ENCODE measurements at regions not wholly inside any gene's neighbourhood (a gene's known extent, or its start where the extent isn't known, plus 50 kb on each side); places are given as distances from the start of the nearest gene placed in this dataset.
"Not testable (repeated sequence)": the region's sequence is repeated elsewhere in the genome, so short reads cannot be mapped to it uniquely, and the experiment has no call there.

- WGBS (ENCODE audit: insufficient coverage, low coverage, missing lambda C conversion rate): 4% methylated on average over 11 of the region's 23 CpGs
- intact Hi-C loops (cut with micrococcal nuclease); H4K20me1 ChIP-seq (replicated peaks; ENCODE audit: control insufficient read depth, insufficient read depth, low read length); H3K4me2 ChIP-seq (ENCODE audit: insufficient read depth, low read length); BruUV-seq (replicated peaks); DNase-seq (ENCODE audit: extremely low read depth in 1 of 4, low spot score in 3 of 4); POLR2A ChIA-PET; in situ Hi-C loops (cut with MboI); H3K9me3 ChIP-seq (replicated peaks; ENCODE audit: control insufficient read depth, insufficient read depth, low read depth, low read length); FAIRE-seq; H3K4me1 ChIP-seq (replicated peaks in 1 of 2; ENCODE audit: control insufficient read depth in 2 of 2, insufficient read depth in 2 of 2, low read length in 2 of 2); H3K9me1 ChIP-seq (ENCODE audit: control insufficient read depth, insufficient read depth, low read length); H3K79me2 ChIP-seq (ENCODE audit: control insufficient read depth, insufficient read depth, low read length); H3K4me3 ChIP-seq; ATAC-seq; H3K9ac ChIP-seq (ENCODE audit: insufficient read depth in 1 of 2, low read depth in 2 of 2, low read length in 2 of 2); H3K27me3 ChIP-seq (ENCODE audit: control insufficient read depth in 2 of 2, insufficient read depth in 2 of 2, low read length in 2 of 2); H3K36me3 ChIP-seq (ENCODE audit: control insufficient read depth, insufficient read depth, low read length); CTCF ChIA-PET (ENCODE audit: low intra/inter-chr PET ratio): not testable (repeated sequence)
- Histone ChIP-seq H3K27ac (ENCODE audit: extremely low read depth, low read depth, low read length) (peak overlapping the region; percentile 40; the same call in 1 of the 3 replicates), H2AFZ (ENCODE audit: low read depth, low read length) (peak overlapping the region; percentile 48; the same call in 1 of the 2 replicates)
- 0 out of 2 replicates have a peak, but pooled peaks have one; percentile 31 for TF ChIP-seq ZBTB17 (CRISPR knock-in tag; IDR thresholded peaks at IDR 0.05)
- 0 out of 2 replicates have a peak, but pooled peaks have one; percentile 34 for TF ChIP-seq TAF7 (tag; IDR thresholded peaks at IDR 0.05)
These were observed 99.5 kb upstream of the EOMES start for GRCh38 chr3:27821609-27822008.

GRCh38 chr3:27824312-27825200, 102.4 kb upstream of the EOMES start:
- FAIRE-seq (peak; percentile 44), DNase-seq (ENCODE audit: extremely low read depth in 1 of 4, low spot score in 3 of 4) (no peak), ATAC-seq (no peak)
- H3K36me3 ChIP-seq (ENCODE audit: control insufficient read depth, insufficient read depth, low read length): no peaks in the 10 kb centered on the region
- CTCF ChIA-PET (ENCODE audit: low intra/inter-chr PET ratio): no interaction called here
- H3K4me1 ChIP-seq (replicated peaks in 1 of 2; ENCODE audit: control insufficient read depth in 2 of 2, insufficient read depth in 2 of 2, low read length in 2 of 2): no peaks in the 10 kb centered on the region
- WGBS (ENCODE audit: insufficient coverage, low coverage, missing lambda C conversion rate): 10% methylated on average over 6 of the region's 6 CpGs
- H3K9me1 ChIP-seq (ENCODE audit: control insufficient read depth, insufficient read depth, low read length): no peaks in the 10 kb centered on the region
- no peaks in the 10 kb centered on the region; the same call in 2 of the 3 replicates for H3K79me2 ChIP-seq (ENCODE audit: control insufficient read depth, insufficient read depth, low read length)
- POLR2A ChIA-PET: interaction anchor here (0.6 kb wide), 1 partner anchor 12 kb away, joined by 3 read pairs; no protein-coding TSS in a partner anchor
- no peaks in the 10 kb centered on the region for H3K27me3 ChIP-seq (ENCODE audit: control insufficient read depth in 2 of 2, insufficient read depth in 2 of 2, low read length in 2 of 2)
- no peak overlapping the region for H3K27ac ChIP-seq (ENCODE audit: extremely low read depth, low read depth, low read length)
- no TSS peak for BruUV-seq (replicated peaks)
- in situ Hi-C loops (cut with MboI): no loop called here
- H3K4me3 ChIP-seq: no peak overlapping the region
- no peak overlapping the region for H3K4me2 ChIP-seq (ENCODE audit: insufficient read depth, low read length)
- H4K20me1 ChIP-seq (replicated peaks; ENCODE audit: control insufficient read depth, insufficient read depth, low read length): no peaks in the 10 kb centered on the region
- no peak overlapping the region for H2AFZ ChIP-seq (ENCODE audit: low read depth, low read length)
- intact Hi-C loops (cut with micrococcal nuclease): no loop called here
- H3K9me3 ChIP-seq (replicated peaks; ENCODE audit: control insufficient read depth, insufficient read depth, low read depth, low read length): no peaks in the 10 kb centered on the region
- no peak overlapping the region for H3K9ac ChIP-seq (ENCODE audit: insufficient read depth in 1 of 2, low read depth in 2 of 2, low read length in 2 of 2)
- no peak for TF ChIP-seq ZNF655 (CRISPR knock-in tag; IDR thresholded peaks at IDR 0.05)
- no peak for TF ChIP-seq ZNF449 (CRISPR knock-in tag; IDR thresholded peaks at IDR 0.05)
- no peak for TF ChIP-seq ELF4 (CRISPR knock-in tag; IDR thresholded peaks at IDR 0.05)
- no peak for TF ChIP-seq ARID4B (CRISPR knock-in tag; IDR thresholded peaks at IDR 0.05)
- no peak for TF ChIP-seq ZNF583 (CRISPR knock-in tag; IDR thresholded peaks at IDR 0.05)

Data from K562 (cell line).